ENCODE measurements at regions not wholly inside any gene's neighbourhood (a gene's known extent, or its start where the extent isn't known, plus 50 kb on each side); places are given as distances from the start of the nearest gene placed in this dataset.

DNA sequence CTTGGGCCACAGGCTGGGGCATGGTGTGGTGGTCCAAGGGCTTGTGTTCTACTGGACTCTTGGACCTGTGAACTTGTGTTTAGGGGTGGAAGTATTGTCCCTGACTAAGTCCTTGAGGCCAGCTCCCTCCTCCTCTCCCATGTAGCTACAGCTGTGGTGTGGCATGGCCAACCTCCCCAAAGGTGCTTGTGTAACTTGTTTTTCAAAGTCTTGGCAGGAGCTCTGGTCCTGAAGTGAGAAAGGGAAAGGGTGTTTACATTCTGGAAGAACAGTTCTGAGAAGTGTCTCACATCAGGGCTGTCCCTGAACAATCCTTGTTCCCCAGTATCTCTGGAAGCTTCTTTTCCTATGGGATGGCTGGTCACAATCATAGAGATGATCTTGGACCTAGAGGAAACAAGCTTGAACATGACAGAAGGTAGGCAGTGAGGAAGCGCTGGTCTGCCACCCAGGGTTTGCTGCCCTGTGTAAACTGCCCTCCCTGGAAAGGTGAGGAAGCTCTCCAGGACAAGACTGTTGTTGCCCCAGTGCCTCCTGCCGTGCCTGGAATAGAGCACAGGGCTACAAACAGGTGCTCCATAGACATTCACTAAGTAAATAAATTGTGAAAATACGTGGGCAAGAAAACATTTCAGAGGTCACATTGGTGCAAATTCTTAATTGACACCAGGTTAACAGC lies 64.6 kb upstream of the KLF9 start:
- Mint-ChIP-seq H3K27me3 (ENCODE audit: low read depth) (no peaks in the 10 kb centered on the region), H3K4me1 (ENCODE audit: low read depth) (peaks cover 63% of the 10 kb centered on the region), H3K27ac (ENCODE audit: unreplicated experiment) (peak overlapping the region; percentile 50), H3K4me3 (ENCODE audit: unreplicated experiment) (no peak overlapping the region), H3K36me3 (ENCODE audit: low read depth) (peaks cover 1% of the 10 kb centered on the region), H3K9me3 (ENCODE audit: low read depth) (no peaks in the 10 kb centered on the region)
- DNase-seq (ENCODE audit: low spot score): no peak
- TF ChIP-seq, protein P1, sequence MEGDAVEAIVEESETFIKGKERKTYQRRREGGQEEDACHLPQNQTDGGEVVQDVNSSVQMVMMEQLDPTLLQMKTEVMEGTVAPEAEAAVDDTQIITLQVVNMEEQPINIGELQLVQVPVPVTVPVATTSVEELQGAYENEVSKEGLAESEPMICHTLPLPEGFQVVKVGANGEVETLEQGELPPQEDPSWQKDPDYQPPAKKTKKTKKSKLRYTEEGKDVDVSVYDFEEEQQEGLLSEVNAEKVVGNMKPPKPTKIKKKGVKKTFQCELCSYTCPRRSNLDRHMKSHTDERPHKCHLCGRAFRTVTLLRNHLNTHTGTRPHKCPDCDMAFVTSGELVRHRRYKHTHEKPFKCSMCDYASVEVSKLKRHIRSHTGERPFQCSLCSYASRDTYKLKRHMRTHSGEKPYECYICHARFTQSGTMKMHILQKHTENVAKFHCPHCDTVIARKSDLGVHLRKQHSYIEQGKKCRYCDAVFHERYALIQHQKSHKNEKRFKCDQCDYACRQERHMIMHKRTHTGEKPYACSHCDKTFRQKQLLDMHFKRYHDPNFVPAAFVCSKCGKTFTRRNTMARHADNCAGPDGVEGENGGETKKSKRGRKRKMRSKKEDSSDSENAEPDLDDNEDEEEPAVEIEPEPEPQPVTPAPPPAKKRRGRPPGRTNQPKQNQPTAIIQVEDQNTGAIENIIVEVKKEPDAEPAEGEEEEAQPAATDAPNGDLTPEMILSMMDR (IDR thresholded peaks at IDR 0.05): no peak

DNA sequence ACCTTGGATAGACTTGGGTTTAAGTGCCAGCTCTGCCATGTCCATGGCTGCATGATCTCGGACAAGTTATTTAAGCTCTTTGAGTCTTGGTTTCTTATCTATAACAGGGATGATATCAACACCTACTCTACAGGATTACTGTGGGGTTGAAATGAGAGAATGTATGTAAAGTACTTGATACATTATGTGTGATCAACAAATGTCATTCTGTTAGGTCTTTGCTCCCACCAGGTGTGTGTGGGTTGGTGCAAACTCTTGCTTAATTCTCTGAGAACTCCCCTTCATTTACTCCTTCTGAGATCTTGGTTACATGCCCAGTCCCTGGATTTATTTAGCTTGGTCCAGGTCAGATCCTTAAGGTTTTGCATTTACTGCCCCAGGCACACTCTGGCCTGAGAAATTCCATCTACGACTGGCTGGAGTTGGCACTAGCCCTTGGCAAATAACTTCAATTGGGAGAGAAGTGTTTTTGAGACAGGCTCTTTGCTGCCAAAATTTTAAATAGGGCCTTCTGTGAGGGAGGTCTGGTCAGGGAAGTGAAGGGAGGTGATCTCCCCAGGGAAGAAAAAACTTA lies 63.5 kb upstream of the KLF9 start:
- TF ChIP-seq, protein P1 (IDR thresholded peaks at IDR 0.05): no peak
- Mint-ChIP-seq H3K27me3 (ENCODE audit: low read depth) (no peaks in the 10 kb centered on the region), H3K36me3 (ENCODE audit: low read depth) (no peaks in the 10 kb centered on the region), H3K4me1 (ENCODE audit: low read depth) (peaks cover 59% of the 10 kb centered on the region), H3K27ac (ENCODE audit: unreplicated experiment) (peak overlapping the region; percentile 68), H3K4me3 (ENCODE audit: unreplicated experiment) (no peak overlapping the region), H3K9me3 (ENCODE audit: low read depth) (no peaks in the 10 kb centered on the region)
- DNase-seq (ENCODE audit: low spot score): no peak

DNA sequence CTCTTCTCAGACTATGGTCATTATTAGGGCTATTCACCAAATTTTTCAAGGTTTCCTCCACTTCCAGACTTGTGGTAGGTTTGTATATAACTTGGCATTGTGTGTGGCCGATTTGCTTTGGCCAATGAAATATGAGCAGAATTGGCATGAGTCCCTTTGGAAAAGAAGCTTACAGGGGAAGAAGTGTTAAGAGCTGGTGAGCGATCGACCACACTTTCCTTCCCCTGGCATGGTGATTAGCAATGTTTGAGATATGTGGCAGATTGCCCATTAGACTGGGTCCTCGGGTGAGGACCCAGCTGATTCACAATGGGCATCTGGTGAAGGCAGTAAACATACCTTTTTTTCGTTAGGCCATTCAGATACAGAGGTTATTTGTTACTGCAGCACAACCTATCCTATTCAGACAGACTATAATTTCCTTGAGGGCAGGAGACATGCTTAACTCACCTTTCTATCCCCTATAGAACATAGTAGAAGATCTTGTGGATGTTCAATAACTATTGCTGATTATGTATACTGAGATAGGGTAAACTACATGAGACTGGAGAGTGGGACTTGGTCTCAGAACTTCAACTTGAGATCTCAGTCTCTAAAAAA lies 62.8 kb upstream of the KLF9 start:
- DNase-seq (ENCODE audit: low spot score): no peak
- H3K9me3 Mint-ChIP-seq (ENCODE audit: low read depth): no peaks in the 10 kb centered on the region
- H3K27me3 Mint-ChIP-seq (ENCODE audit: low read depth): no peaks in the 10 kb centered on the region
- peak overlapping the region; percentile 18 for H3K27ac Mint-ChIP-seq (ENCODE audit: unreplicated experiment)
- no peak overlapping the region for H3K4me3 Mint-ChIP-seq (ENCODE audit: unreplicated experiment)
- no peaks in the 10 kb centered on the region for H3K36me3 Mint-ChIP-seq (ENCODE audit: low read depth)
- H3K4me1 Mint-ChIP-seq (ENCODE audit: low read depth): peaks cover 63% of the 10 kb centered on the region
- TF ChIP-seq, protein P1 (IDR thresholded peaks at IDR 0.05): no peak

DNA sequence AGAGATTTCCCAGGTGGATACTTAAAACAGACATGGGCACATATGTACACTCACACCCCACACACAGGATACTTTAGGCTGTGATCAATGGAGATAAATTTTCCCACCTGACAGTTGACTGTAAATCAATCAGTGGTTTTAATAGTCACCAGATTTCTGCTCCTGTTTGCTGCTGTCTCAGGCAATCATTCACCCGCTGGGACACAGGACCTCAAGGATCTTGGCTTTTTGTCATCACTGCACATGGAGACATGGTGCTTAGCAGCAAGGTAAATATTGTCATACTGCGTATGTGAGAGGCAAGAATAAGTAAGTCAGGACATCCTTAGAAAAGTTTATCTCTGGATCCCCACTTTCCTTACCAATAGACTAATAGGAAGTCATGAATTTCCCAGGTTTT lies 60.8 kb upstream of the KLF9 start:
- Mint-ChIP-seq H3K27me3 (ENCODE audit: low read depth) (no peaks in the 10 kb centered on the region), H3K4me3 (ENCODE audit: unreplicated experiment) (no peak overlapping the region), H3K36me3 (ENCODE audit: low read depth) (no peaks in the 10 kb centered on the region), H3K9me3 (ENCODE audit: low read depth) (no peaks in the 10 kb centered on the region), H3K27ac (ENCODE audit: unreplicated experiment) (no peak overlapping the region), H3K4me1 (ENCODE audit: low read depth) (peaks cover 56% of the 10 kb centered on the region)
- TF ChIP-seq, protein P1 (IDR thresholded peaks at IDR 0.05): no peak
- no peak for DNase-seq (ENCODE audit: low spot score)

DNA sequence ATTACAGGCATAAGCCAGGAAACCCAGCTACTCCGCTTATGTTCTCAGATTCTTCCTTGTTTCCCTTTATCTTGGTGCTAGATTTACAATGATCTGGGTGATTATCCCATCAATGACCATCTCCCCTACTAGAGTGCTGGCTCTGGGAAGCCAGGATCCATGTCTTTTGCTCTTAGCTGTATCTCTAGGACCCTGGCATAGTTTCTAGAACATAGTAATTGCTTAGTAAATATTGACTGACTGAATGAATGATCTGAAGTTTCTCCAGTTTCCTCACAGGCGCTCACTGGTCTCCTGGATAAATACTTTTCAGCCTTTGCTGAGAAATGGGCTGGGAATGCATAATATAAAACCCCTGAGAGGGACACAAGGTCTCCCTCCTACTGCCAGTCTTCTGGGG lies 60.0 kb upstream of the KLF9 start:
- Mint-ChIP-seq H3K4me1 (ENCODE audit: low read depth) (peaks cover 56% of the 10 kb centered on the region), H3K4me3 (ENCODE audit: unreplicated experiment) (no peak overlapping the region), H3K27me3 (ENCODE audit: low read depth) (no peaks in the 10 kb centered on the region), H3K9me3 (ENCODE audit: low read depth) (no peaks in the 10 kb centered on the region), H3K36me3 (ENCODE audit: low read depth) (no peaks in the 10 kb centered on the region), H3K27ac (ENCODE audit: unreplicated experiment) (no peak overlapping the region)
- TF ChIP-seq, protein P1 (IDR thresholded peaks at IDR 0.05): no peak
- DNase-seq (ENCODE audit: low spot score): no peak

Measured in chondrocyte (in vitro differentiated cells).